B cell (primary cell): ENCODE measurements at regions not wholly inside any gene's neighbourhood (a gene's known extent, or its start where the extent isn't known, plus 50 kb on each side); places are given as distances from the start of the nearest gene placed in this dataset.

Experiments used
- ATAC-seq: fragments of 200-7000 bp; cut with Tn5 transposase; one replicate; pipeline ENCODE4 v1.10.0; 2021; ENCODE audit warnings: low read depth, mild to moderate bottlenecking, moderate number of reproducible peaks, moderate library complexity
- CTCF ChIA-PET: fragments of 350-600 bp; sonication (Branson Sonifier 250); formaldehyde crosslinking; loops from one replicate; lab custom pipeline; 2021; ENCODE audit warnings: antibody characterized with exemption, inconsistent platforms; lab: Charles Lee
- POLR2A ChIA-PET: fragments of 350-600 bp; sonication (Branson Sonifier 250); formaldehyde crosslinking; loops from one replicate; lab custom pipeline; 2021; ENCODE audit warnings: antibody characterized with exemption; lab: Charles Lee
- DNase-seq: peaks from one replicate; pipeline ENCODE4 v3.0.0; 2013
- H2AFZ ChIP-seq: 2 replicates; pipeline ENCODE4 v1.6.1; 2012; ENCODE audit warnings: mild to moderate bottlenecking, low read depth, low read length; ENCODE audit not compliant: insufficient read depth, poor library complexity, severe bottlenecking
- H3K27ac ChIP-seq, 2 donors: 1 replicate in 1 of 2; 2 replicates in 1 of 2; pipeline ENCODE4 v1.5.1; 2012 to 2013; ENCODE audit warnings: low read length in 2 of 2, mild to moderate bottlenecking in 2 of 2, moderate library complexity in 1 of 2
- H3K27me3 ChIP-seq, 4 experiments: fragments of 200-600 bp in 1 of 4; sonication (generic) in 1 of 4; replicated peaks in 1 of 4; 1 replicate in 2 of 4; 2 replicates in 2 of 4; pipeline versions ENCODE4 v1.6.1 to v1.7.0; 2013 to 2016; ENCODE audit warnings: low read length in 3 of 4, mild to moderate bottlenecking in 2 of 4, mixed read lengths in 1 of 4, moderate library complexity in 1 of 4; ENCODE audit not compliant: insufficient read depth in 4 of 4, control insufficient read depth in 3 of 4; ENCODE audit errors: control extremely low read depth in 1 of 4
- H3K36me3 ChIP-seq, 2 experiments: replicated peaks in 1 of 2; 1 replicate in 1 of 2; 2 replicates in 1 of 2; pipeline versions ENCODE4 v1.6.1 to v1.7.1; 2013; ENCODE audit warnings: low read length in 1 of 2; ENCODE audit not compliant: insufficient read depth in 2 of 2, control insufficient read depth in 1 of 2; ENCODE audit errors: control extremely low read depth in 1 of 2, extremely low read depth in 1 of 2
- H3K4me1 ChIP-seq, 2 donors: fragments of 200-600 bp in 1 of 2; sonication (generic) in 1 of 2; 1 replicate in 1 of 2; 2 replicates in 1 of 2; pipeline versions ENCODE4 v1.5.1 to v1.6.1; 2013 to 2017; ENCODE audit warnings: low read length in 2 of 2; ENCODE audit not compliant: control insufficient read depth in 2 of 2, insufficient read depth in 2 of 2
- H3K4me2 ChIP-seq: replicated peaks from 2 replicates; pipeline ENCODE3; 2012; ENCODE audit warnings: mild to moderate bottlenecking, low read depth, low read length; ENCODE audit not compliant: poor library complexity, severe bottlenecking
- H3K4me3 ChIP-seq, 5 experiments: fragments of 200-600 bp in 1 of 5; sonication (generic) in 1 of 5; 1 replicate in 3 of 5; 2 replicates in 2 of 5; pipeline versions ENCODE4 v1.5.1 to v1.7.0; 2011 to 2016; ENCODE audit warnings: low read length in 4 of 5, mild to moderate bottlenecking in 4 of 5, low read depth in 2 of 5, control low read depth in 1 of 5, moderate library complexity in 1 of 5; ENCODE audit not compliant: insufficient read depth in 1 of 5; ENCODE audit errors: control extremely low read depth in 1 of 5, extremely low read depth in 1 of 5
- H3K79me2 ChIP-seq: fragments of 200-600 bp; sonication (generic); one replicate; pipeline ENCODE4 v1.6.0; 2016; ENCODE audit warnings: low read length; ENCODE audit not compliant: control insufficient read depth, insufficient read depth
- H3K9ac ChIP-seq: fragments of 200-600 bp; sonication (generic); 2 replicates; pipeline ENCODE4 v1.6.1; 2017; ENCODE audit warnings: mild to moderate bottlenecking, low read length, moderate library complexity
- H3K9me3 ChIP-seq, 3 donors: one replicate each; pipeline versions ENCODE4 v1.6.1 to v1.7.1; 2013; ENCODE audit warnings: low read length in 2 of 3; ENCODE audit not compliant: control insufficient read depth in 2 of 3, insufficient read depth in 1 of 3; ENCODE audit errors: control extremely low read depth in 1 of 3
- H4K20me1 ChIP-seq: 2 replicates; pipeline ENCODE4 v1.6.0; 2012; ENCODE audit warnings: mild to moderate bottlenecking, low read length; ENCODE audit not compliant: insufficient read depth, control insufficient read depth, poor library complexity, severe bottlenecking
- H3K27ac Mint-ChIP-seq: one replicate; pipeline ENCODE4 v1.8.0; 2021; ENCODE audit warnings: mixed read lengths
- H3K27me3 Mint-ChIP-seq: one replicate; pipeline ENCODE4 v1.8.0; 2021; ENCODE audit warnings: mixed read lengths
- H3K4me1 Mint-ChIP-seq: one replicate; pipeline ENCODE4 v1.8.0; 2021; ENCODE audit warnings: mixed read lengths
- H3K4me3 Mint-ChIP-seq: one replicate; pipeline ENCODE4 v1.8.0; 2021; ENCODE audit warnings: mixed read lengths
- H3K9me3 Mint-ChIP-seq: one replicate; pipeline ENCODE4 v1.8.0; 2022; ENCODE audit warnings: mixed read lengths; ENCODE audit not compliant: insufficient read depth
- EZH2 ChIP-seq: IDR thresholded peaks from 2 replicates; pipeline ENCODE4 v1.6.1; 2012; ENCODE audit warnings: borderline replicate concordance, low read depth, mild to moderate bottlenecking, moderate library complexity, low read length; ENCODE audit not compliant: insufficient read depth, poor library complexity, severe bottlenecking
- WGBS: methylation state at CpG from one replicate; pipeline ENCODE4 v1.1.5; 2013; ENCODE audit warnings: missing lambda C conversion rate; ENCODE audit not compliant: insufficient coverage; 5-methylcytosine and 5-hydroxymethylcytosine counted together
- intact Hi-C: fragments of 100-400 bp; cut with micrococcal nuclease; formaldehyde crosslinking; loops from one replicate; pipeline ENCODE4 v1.10.0; 2022
- TF ChIP-seq, protein P1 (sequence below): fragments of 200-600 bp; IDR thresholded peaks from one replicate; pipeline ENCODE4 v1.8.0; 2022; ENCODE audit warnings: antibody characterized with exemption, mild to moderate bottlenecking

DNA sequence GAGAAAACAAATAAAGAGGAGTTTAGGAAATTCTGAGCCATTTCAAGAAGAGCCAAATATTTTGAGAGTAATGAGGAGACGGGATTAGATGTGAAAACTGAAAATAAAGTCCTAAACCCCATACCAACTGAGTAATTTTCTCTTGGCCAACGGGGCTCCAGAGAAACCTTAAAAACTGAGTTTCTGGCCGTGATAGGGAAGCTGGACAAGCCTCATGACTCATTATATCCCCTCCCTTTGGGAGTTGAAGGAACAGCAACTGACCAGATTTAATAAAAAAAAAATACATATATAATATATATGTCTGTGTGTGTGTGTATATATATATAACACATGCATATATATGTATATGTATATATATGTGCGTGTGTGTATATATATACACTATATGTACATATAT, 119.6 kb downstream of the PRDM9 start:
- ChIA-PET CTCF (no interaction called here), POLR2A (no interaction called here)
- TF ChIP-seq, protein P1, sequence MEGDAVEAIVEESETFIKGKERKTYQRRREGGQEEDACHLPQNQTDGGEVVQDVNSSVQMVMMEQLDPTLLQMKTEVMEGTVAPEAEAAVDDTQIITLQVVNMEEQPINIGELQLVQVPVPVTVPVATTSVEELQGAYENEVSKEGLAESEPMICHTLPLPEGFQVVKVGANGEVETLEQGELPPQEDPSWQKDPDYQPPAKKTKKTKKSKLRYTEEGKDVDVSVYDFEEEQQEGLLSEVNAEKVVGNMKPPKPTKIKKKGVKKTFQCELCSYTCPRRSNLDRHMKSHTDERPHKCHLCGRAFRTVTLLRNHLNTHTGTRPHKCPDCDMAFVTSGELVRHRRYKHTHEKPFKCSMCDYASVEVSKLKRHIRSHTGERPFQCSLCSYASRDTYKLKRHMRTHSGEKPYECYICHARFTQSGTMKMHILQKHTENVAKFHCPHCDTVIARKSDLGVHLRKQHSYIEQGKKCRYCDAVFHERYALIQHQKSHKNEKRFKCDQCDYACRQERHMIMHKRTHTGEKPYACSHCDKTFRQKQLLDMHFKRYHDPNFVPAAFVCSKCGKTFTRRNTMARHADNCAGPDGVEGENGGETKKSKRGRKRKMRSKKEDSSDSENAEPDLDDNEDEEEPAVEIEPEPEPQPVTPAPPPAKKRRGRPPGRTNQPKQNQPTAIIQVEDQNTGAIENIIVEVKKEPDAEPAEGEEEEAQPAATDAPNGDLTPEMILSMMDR: no peak
- TF ChIP-seq EZH2: no peak
- Histone ChIP-seq H3K4me2 (no peak overlapping the region), H3K4me1 (no peaks in the 10 kb centered on the region), H3K9ac (no peak overlapping the region), H2AFZ (no peak overlapping the region), H3K79me2 (no peaks in the 10 kb centered on the region), H3K4me3 (no peak overlapping the region), H4K20me1 (no peaks in the 10 kb centered on the region), H3K27me3 (no peaks in the 10 kb centered on the region), H3K9me3 (no peaks in the 10 kb centered on the region), H3K36me3 (no peaks in the 10 kb centered on the region), H3K27ac (no peak overlapping the region)
- intact Hi-C loops: no loop called here
- DNase-seq: no peak
- Mint-ChIP-seq H3K4me3 (no peak overlapping the region), H3K27me3 (no peaks in the 10 kb centered on the region), H3K4me1 (no peaks in the 10 kb centered on the region), H3K9me3 (peaks cover 3% of the 10 kb centered on the region), H3K27ac (no peak overlapping the region)
- no peak for ATAC-seq
- no CpG with 5 or more reads among the region's 4 CpGs for WGBS

DNA sequence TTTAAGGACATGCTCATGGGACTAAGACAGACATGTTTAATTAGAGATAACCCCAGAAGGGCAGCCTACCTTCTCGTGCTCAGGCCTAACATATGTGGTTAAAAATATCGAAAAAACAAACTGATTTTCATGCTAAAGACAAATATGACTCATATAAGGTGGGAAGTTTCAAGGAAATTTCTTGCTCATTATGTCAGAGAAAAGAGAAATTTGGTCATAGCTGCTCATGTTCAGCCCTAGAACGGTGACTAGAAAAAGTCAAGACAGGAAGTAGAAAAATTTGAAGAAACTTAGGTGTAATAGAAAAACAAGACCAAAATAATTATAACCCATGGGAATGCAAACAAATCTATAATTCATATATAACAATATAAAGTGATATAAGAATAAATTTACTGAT, 120.6 kb downstream of the PRDM9 start:
- no peak overlapping the region for H3K27ac Mint-ChIP-seq
- Histone ChIP-seq H3K79me2 (no peaks in the 10 kb centered on the region), H3K9me3 (no peaks in the 10 kb centered on the region), H3K36me3 (no peaks in the 10 kb centered on the region), H3K27ac (no peak overlapping the region), H3K9ac (no peak overlapping the region), H3K4me3 (no peak overlapping the region), H3K4me1 (no peaks in the 10 kb centered on the region), H4K20me1 (no peaks in the 10 kb centered on the region), H3K27me3 (no peaks in the 10 kb centered on the region), H2AFZ (no peak overlapping the region), H3K4me2 (no peak overlapping the region)
- ChIA-PET POLR2A (no interaction called here), CTCF (no interaction called here)
- ATAC-seq: no peak
- H3K9me3 Mint-ChIP-seq: peaks cover 3% of the 10 kb centered on the region
- no peak for DNase-seq
- no peaks in the 10 kb centered on the region for H3K27me3 Mint-ChIP-seq
- WGBS: no CpG with 5 or more reads among the region's 3 CpGs
- no peak for TF ChIP-seq EZH2
- TF ChIP-seq, protein P1: no peak
- H3K4me3 Mint-ChIP-seq: no peak overlapping the region
- H3K4me1 Mint-ChIP-seq: no peaks in the 10 kb centered on the region
- intact Hi-C loops: no loop called here
